ENCODE measurements at regions not wholly inside any gene's neighbourhood (a gene's known extent, or its start where the extent isn't known, plus 50 kb on each side); places are given as distances from the start of the nearest gene placed in this dataset.
"Not testable (repeated sequence)": the region's sequence is repeated elsewhere in the genome, so short reads cannot be mapped to it uniquely, and the experiment has no call there.

DNA sequence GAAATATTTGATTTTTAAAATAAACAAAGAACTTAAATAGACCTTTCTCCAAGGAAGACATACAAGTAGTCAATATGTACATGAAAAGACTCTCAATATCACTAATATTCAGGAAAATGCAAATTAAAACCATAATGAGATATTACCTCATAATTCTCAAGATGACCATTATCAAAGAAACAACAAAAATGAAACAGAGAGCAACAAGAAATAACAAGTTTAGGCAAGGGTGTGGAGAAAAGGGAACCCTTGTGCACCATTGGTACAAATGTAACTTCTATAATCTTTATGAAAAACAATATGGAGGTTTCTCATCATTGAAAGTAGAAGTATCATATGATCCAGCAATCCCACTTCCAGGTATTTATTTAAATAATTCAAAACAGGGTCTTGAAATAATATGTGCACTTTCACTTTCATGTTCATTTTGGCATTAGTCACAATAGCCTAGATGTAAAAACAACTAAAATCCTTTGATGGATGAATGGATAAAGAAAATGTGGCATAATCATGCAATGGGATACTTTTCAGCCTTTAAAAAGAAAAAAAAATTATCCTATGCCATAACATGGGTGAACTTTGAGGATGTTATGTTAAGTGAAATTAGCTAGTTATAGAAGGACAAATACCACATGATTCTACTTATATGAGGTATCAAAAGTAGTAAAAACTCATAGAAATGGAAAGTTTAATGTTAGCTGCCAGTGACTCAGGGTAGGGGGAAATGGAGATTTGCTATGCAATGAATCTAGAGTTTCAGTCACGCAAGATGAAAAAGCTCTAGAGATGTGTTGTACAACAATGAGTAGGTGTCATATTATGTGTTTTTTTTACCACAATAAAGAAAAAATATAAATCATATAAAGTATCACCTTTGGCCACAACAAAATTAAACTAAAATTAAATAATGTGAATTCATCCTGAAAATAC lies 114.5 kb upstream of the LYPLAL1 start:
- Histone ChIP-seq H3K27me3 (ENCODE audit: control insufficient read depth in 1 of 2, insufficient read depth in 2 of 2, low read length in 2 of 2) (no peaks in the 10 kb centered on the region), H3K9ac (ENCODE audit: low read length) (no peak overlapping the region), H3K27ac (ENCODE audit: low read depth, low read length) (no peak overlapping the region), H3K36me3 (ENCODE audit: insufficient read depth, low read length) (no peaks in the 10 kb centered on the region), H3K4me3 (ENCODE audit: low read depth in 1 of 2, low read length in 2 of 2) (no peak overlapping the region), H3K4me1 (ENCODE audit: insufficient read depth, low read length) (no peaks in the 10 kb centered on the region), H3K9me3 (ENCODE audit: low read length) (no peaks in the 10 kb centered on the region)

- no peaks in the 10 kb centered on the region for H3K9me3 ChIP-seq (ENCODE audit: low read length)
- H3K27ac ChIP-seq (ENCODE audit: low read depth, low read length): no peak overlapping the region
- H3K9ac ChIP-seq (ENCODE audit: low read length): no peak overlapping the region
- H3K36me3 ChIP-seq (ENCODE audit: insufficient read depth, low read length): no peaks in the 10 kb centered on the region
- H3K4me1 ChIP-seq (ENCODE audit: insufficient read depth, low read length): no peaks in the 10 kb centered on the region
- H3K4me3 ChIP-seq (ENCODE audit: low read depth in 1 of 2, low read length in 2 of 2): no peak overlapping the region
- no peaks in the 10 kb centered on the region for H3K27me3 ChIP-seq (ENCODE audit: control insufficient read depth in 1 of 2, insufficient read depth in 2 of 2, low read length in 2 of 2)
Measured at GRCh38 chr1:219060798-219061197, 112.9 kb upstream of the LYPLAL1 start.

DNA sequence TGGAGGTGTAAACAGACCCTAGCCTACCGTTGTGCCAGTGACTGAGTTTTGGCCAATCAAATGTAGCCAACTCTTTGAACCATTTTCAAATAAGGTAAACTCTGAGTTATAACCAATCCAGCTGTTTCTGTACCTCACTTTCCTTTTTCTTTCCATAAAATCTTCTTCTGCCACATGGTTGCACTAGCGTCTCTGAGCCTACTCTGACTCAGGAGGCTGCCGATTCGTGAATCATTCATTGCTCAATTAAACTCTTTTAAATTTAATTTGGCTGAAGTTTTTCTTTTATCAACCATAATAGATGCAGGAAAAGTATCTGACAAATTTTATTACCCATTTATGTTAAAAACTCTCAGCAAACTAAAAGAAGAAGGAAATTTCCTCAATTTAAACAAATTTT lies 111.5 kb upstream of the LYPLAL1 start:
- H3K27ac ChIP-seq (ENCODE audit: low read depth, low read length): no peak overlapping the region
- no peak overlapping the region for H3K9ac ChIP-seq (ENCODE audit: low read length)
- H3K36me3 ChIP-seq (ENCODE audit: insufficient read depth, low read length): no peaks in the 10 kb centered on the region
- H3K4me3 ChIP-seq (ENCODE audit: low read depth in 1 of 2, low read length in 2 of 2): no peak overlapping the region
- H3K27me3 ChIP-seq (ENCODE audit: control insufficient read depth in 1 of 2, insufficient read depth in 2 of 2, low read length in 2 of 2): no peaks in the 10 kb centered on the region
- H3K4me1 ChIP-seq (ENCODE audit: insufficient read depth, low read length): peaks cover 3% of the 10 kb centered on the region
- H3K9me3 ChIP-seq (ENCODE audit: low read length): no peaks in the 10 kb centered on the region

- H3K4me3 ChIP-seq (ENCODE audit: low read depth in 1 of 2, low read length in 2 of 2): no peak overlapping the region
- H3K9ac ChIP-seq (ENCODE audit: low read length): no peak overlapping the region
- no peak overlapping the region for H3K27ac ChIP-seq (ENCODE audit: low read depth, low read length)
- no peaks in the 10 kb centered on the region for H3K9me3 ChIP-seq (ENCODE audit: low read length)
- H3K27me3 ChIP-seq (ENCODE audit: control insufficient read depth in 1 of 2, insufficient read depth in 2 of 2, low read length in 2 of 2): no peaks in the 10 kb centered on the region
- no peaks in the 10 kb centered on the region for H3K36me3 ChIP-seq (ENCODE audit: insufficient read depth, low read length)
- peaks cover 6% of the 10 kb centered on the region for H3K4me1 ChIP-seq (ENCODE audit: insufficient read depth, low read length)
Measured at GRCh38 chr1:219066098-219066497, 107.6 kb upstream of the LYPLAL1 start.

DNA sequence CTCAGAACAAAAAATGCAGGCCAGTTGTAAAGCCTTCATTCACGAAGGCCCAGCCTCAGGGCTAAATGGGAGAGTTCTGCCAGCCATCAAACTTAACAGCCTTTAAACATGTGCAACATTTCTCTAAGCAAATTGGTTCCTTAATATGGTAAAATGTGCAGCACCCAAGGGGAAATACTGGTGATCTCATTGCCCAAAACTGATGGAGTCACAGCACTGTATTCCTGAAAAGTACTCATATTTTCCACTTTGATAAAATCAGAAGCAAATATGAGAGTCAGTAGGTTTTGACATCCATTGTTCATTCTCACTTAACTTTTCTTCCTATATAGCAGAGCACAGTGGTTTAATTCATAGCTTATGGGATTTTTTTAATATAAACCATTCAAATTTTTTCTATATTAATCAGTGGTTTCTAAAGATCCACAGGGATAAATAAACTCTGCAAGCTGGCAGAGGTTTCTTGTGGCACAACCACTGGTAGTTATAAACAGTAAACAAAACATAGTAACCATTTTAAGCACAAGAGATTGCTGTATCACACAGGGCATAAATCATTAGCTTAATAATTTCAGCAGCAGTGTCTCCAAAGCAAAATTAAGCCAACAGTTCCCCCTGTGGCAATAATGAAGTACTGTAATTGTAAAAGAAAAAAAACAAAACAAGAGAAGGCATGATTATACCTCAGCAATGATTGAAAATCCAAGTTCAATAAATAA lies 106.9 kb upstream of the LYPLAL1 start:
- Histone ChIP-seq H3K27ac (ENCODE audit: low read depth, low read length) (no peak overlapping the region), H3K27me3 (ENCODE audit: control insufficient read depth in 1 of 2, insufficient read depth in 2 of 2, low read length in 2 of 2) (no peaks in the 10 kb centered on the region), H3K9me3 (ENCODE audit: low read length) (no peaks in the 10 kb centered on the region), H3K4me3 (ENCODE audit: low read depth in 1 of 2, low read length in 2 of 2) (no peak overlapping the region), H3K9ac (ENCODE audit: low read length) (no peak overlapping the region), H3K4me1 (ENCODE audit: insufficient read depth, low read length) (peaks cover 6% of the 10 kb centered on the region), H3K36me3 (ENCODE audit: insufficient read depth, low read length) (no peaks in the 10 kb centered on the region)

- H3K36me3 ChIP-seq (ENCODE audit: insufficient read depth, low read length): no peaks in the 10 kb centered on the region
- H3K4me3 ChIP-seq (ENCODE audit: low read depth in 1 of 2, low read length in 2 of 2): no peak overlapping the region
- H3K27ac ChIP-seq (ENCODE audit: low read depth, low read length): no peak overlapping the region
- H3K4me1 ChIP-seq (ENCODE audit: insufficient read depth, low read length): peaks cover 6% of the 10 kb centered on the region
- H3K27me3 ChIP-seq (ENCODE audit: control insufficient read depth in 1 of 2, insufficient read depth in 2 of 2, low read length in 2 of 2): no peaks in the 10 kb centered on the region
- H3K9me3 ChIP-seq (ENCODE audit: low read length): no peaks in the 10 kb centered on the region
- no peak overlapping the region for H3K9ac ChIP-seq (ENCODE audit: low read length)
Measured at GRCh38 chr1:219067350-219067712, 106.3 kb upstream of the LYPLAL1 start.

DNA sequence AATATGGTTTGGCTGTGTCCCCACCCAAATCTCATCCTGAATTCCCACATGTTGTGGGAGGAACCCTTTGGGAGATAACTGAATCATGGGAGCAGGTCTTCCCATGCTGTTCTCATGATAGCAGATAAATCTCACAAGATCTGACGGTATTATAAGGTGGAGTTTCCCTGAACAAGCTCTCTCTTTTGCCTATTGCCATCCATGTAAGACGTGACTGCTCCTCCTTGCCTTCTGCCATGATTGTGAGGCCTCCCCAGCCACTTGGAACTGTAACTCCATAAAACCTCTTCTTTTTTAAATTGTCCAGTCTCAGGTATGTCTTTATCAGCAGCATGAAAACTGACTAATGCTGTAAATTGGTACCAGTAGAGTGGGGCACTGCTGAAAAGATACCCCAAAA lies 103.3 kb upstream of the LYPLAL1 start:
- not testable (repeated sequence) for H3K27ac ChIP-seq (ENCODE audit: low read depth, low read length); H3K4me3 ChIP-seq (ENCODE audit: low read depth in 1 of 2, low read length in 2 of 2); H3K27me3 ChIP-seq (ENCODE audit: control insufficient read depth in 1 of 2, insufficient read depth in 2 of 2, low read length in 2 of 2); H3K9ac ChIP-seq (ENCODE audit: low read length); H3K9me3 ChIP-seq (ENCODE audit: low read length); H3K36me3 ChIP-seq (ENCODE audit: insufficient read depth, low read length); H3K4me1 ChIP-seq (ENCODE audit: insufficient read depth, low read length)

DNA sequence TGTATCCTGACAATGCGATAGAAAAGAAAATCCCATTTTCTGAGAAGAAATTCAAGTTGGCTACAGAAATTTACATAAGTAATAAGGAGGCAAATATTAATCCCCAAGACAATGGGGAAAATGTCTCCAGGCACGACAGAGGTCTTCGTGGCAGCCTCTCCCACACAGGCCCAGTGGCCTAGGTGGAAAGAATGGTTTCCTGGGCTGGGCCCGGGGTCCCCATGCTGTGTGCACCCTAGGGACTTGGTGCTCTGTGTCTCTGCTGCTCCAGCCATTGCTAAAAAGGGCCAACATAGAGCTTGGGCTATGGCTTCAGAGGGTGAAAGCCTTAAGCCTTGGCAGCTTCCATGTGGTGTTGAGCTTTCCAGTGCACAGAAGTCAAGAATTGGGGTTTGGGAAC lies 102.5 kb upstream of the LYPLAL1 start:
- peaks cover 6% of the 10 kb centered on the region for H3K4me1 ChIP-seq (ENCODE audit: insufficient read depth, low read length)
- H3K36me3 ChIP-seq (ENCODE audit: insufficient read depth, low read length): no peaks in the 10 kb centered on the region
- no peaks in the 10 kb centered on the region for H3K9me3 ChIP-seq (ENCODE audit: low read length)
- H3K27ac ChIP-seq (ENCODE audit: low read depth, low read length): no peak overlapping the region
- no peak overlapping the region for H3K9ac ChIP-seq (ENCODE audit: low read length)
- no peak overlapping the region for H3K4me3 ChIP-seq (ENCODE audit: low read depth in 1 of 2, low read length in 2 of 2)
- no peaks in the 10 kb centered on the region for H3K27me3 ChIP-seq (ENCODE audit: control insufficient read depth in 1 of 2, insufficient read depth in 2 of 2, low read length in 2 of 2)

- Histone ChIP-seq H3K4me3 (ENCODE audit: low read depth in 1 of 2, low read length in 2 of 2) (no peak overlapping the region), H3K4me1 (ENCODE audit: insufficient read depth, low read length) (peaks cover under 1% of the 10 kb centered on the region), H3K27me3 (ENCODE audit: control insufficient read depth in 1 of 2, insufficient read depth in 2 of 2, low read length in 2 of 2) (no peaks in the 10 kb centered on the region), H3K36me3 (ENCODE audit: insufficient read depth, low read length) (no peaks in the 10 kb centered on the region), H3K27ac (ENCODE audit: low read depth, low read length) (no peak overlapping the region), H3K9ac (ENCODE audit: low read length) (no peak overlapping the region), H3K9me3 (ENCODE audit: low read length) (no peaks in the 10 kb centered on the region)
Measured at GRCh38 chr1:219072329-219072728, 101.3 kb upstream of the LYPLAL1 start.

- no peaks in the 10 kb centered on the region for H3K36me3 ChIP-seq (ENCODE audit: insufficient read depth, low read length)
- H3K9me3 ChIP-seq (ENCODE audit: low read length): no peaks in the 10 kb centered on the region
- no peaks in the 10 kb centered on the region for H3K27me3 ChIP-seq (ENCODE audit: control insufficient read depth in 1 of 2, insufficient read depth in 2 of 2, low read length in 2 of 2)
- H3K27ac ChIP-seq (ENCODE audit: low read depth, low read length): no peak overlapping the region
- H3K4me3 ChIP-seq (ENCODE audit: low read depth in 1 of 2, low read length in 2 of 2): no peak overlapping the region
- no peaks in the 10 kb centered on the region for H3K4me1 ChIP-seq (ENCODE audit: insufficient read depth, low read length)
- H3K9ac ChIP-seq (ENCODE audit: low read length): no peak overlapping the region
Measured at GRCh38 chr1:219074084-219074728, 99.5 kb upstream of the LYPLAL1 start.

DNA sequence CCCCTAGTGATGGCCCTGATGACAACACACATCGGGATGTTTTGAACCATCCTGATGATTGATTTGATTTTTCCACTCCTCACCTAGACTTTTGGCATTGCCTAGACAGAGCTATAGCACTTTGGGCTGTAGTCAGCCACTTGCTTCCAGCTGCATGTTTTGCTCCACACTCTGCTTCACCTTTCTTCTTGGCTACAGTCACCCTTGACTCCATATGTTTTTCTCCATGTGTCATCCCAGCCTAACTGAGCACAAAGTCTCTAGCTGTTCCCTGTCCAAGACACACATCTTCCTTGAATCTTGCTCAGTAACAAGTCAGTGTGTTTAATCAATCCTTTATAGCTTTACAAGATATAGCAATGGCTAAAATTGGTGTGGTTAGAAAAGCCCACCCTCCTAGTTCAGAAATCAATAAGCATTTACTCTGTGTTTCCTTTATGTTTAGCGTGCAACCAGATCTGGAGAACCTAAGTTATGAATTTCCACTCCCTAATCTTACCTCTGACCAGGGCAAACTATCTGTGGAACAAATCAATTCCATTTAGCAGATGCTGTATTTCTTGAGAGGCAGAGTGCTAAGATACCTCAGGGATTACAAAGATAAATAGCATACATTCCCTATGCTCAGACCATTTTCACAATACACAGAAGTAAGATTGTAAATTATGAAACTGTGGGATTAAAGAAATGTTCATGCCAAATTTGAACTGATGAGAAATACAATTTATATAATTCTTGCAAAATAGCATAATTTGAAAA lies 98.4 kb upstream of the LYPLAL1 start:
- no peak overlapping the region for H3K4me3 ChIP-seq (ENCODE audit: low read depth in 1 of 2, low read length in 2 of 2)
- H3K27me3 ChIP-seq (ENCODE audit: control insufficient read depth in 1 of 2, insufficient read depth in 2 of 2, low read length in 2 of 2): no peaks in the 10 kb centered on the region
- H3K4me1 ChIP-seq (ENCODE audit: insufficient read depth, low read length): no peaks in the 10 kb centered on the region
- H3K9ac ChIP-seq (ENCODE audit: low read length): no peak overlapping the region
- no peaks in the 10 kb centered on the region for H3K9me3 ChIP-seq (ENCODE audit: low read length)
- H3K27ac ChIP-seq (ENCODE audit: low read depth, low read length): no peak overlapping the region
- no peaks in the 10 kb centered on the region for H3K36me3 ChIP-seq (ENCODE audit: insufficient read depth, low read length)
